Neural progenitor cell (in vitro differentiated cells): ENCODE measurements at regions not wholly inside any gene's neighbourhood (a gene's known extent, or its start where the extent isn't known, plus 50 kb on each side); places are given as distances from the start of the nearest gene placed in this dataset.

ENCODE experiments used
- DNase-seq: peaks from one replicate; pipeline ENCODE4 v3.0.0-alpha.2; 2016; ENCODE audit warnings: low spot score
- H2AFZ ChIP-seq: fragments of 200-600 bp; sonication (generic); replicated peaks from 2 replicates; pipeline ENCODE4 v1.6.1; 2016; ENCODE audit warnings: antibody characterized with exemption
- H3F3A ChIP-seq: fragments of 200-600 bp; sonication (generic); 2 replicates; pipeline ENCODE4 v1.6.1; 2016; ENCODE audit warnings: antibody characterized with exemption, low read depth
- H3K27ac ChIP-seq: fragments of 200-600 bp; sonication (generic); 2 replicates; pipeline ENCODE4 v1.5.1; 2016; ENCODE audit warnings: mild to moderate bottlenecking
- H3K27me3 ChIP-seq: fragments of 200-600 bp; sonication (generic); 2 replicates; pipeline ENCODE4 v1.6.1; 2016; ENCODE audit warnings: mild to moderate bottlenecking, moderate library complexity
- H3K36me3 ChIP-seq: fragments of 200-600 bp; sonication (generic); 2 replicates; pipeline ENCODE4 v1.5.1; 2016
- H3K4me1 ChIP-seq: fragments of 200-600 bp; sonication (generic); 2 replicates; pipeline ENCODE4 v1.6.1; 2016; ENCODE audit warnings: mixed run types
- H3K4me2 ChIP-seq: fragments of 200-600 bp; sonication (generic); 2 replicates; pipeline ENCODE4 v1.6.1; 2016
- H3K4me3 ChIP-seq: fragments of 200-600 bp; sonication (generic); 2 replicates; pipeline ENCODE4 v1.5.1; 2016
- H3K79me2 ChIP-seq: fragments of 200-600 bp; sonication (generic); 2 replicates; pipeline ENCODE4 v1.6.1; 2016; ENCODE audit warnings: low read depth
- H3K9ac ChIP-seq: fragments of 200-600 bp; sonication (generic); 2 replicates; pipeline ENCODE4 v1.6.1; 2016
- H3K9me3 ChIP-seq: fragments of 200-600 bp; sonication (generic); 2 replicates; pipeline ENCODE4 v1.5.1; 2016; ENCODE audit warnings: low read depth
- H4K20me1 ChIP-seq: fragments of 200-600 bp; sonication (generic); 2 replicates; pipeline ENCODE4 v1.6.1; 2016; ENCODE audit warnings: low read depth
- H3K27ac Mint-ChIP-seq: 3 replicates; pipeline ENCODE4 v1.8.0; 2021; ENCODE audit warnings: mixed read lengths
- H3K27me3 Mint-ChIP-seq: 2 replicates; pipeline ENCODE4 v1.8.0; 2022; ENCODE audit warnings: low read depth, mild to moderate bottlenecking, inconsistent platforms, moderate library complexity, mixed read lengths; ENCODE audit not compliant: insufficient read depth
- H3K36me3 Mint-ChIP-seq: 3 replicates; pipeline ENCODE4 v1.8.0; 2021; ENCODE audit warnings: mixed read lengths
- H3K4me1 Mint-ChIP-seq: 3 replicates; pipeline ENCODE4 v1.8.0; 2021; ENCODE audit warnings: mixed read lengths
- H3K4me3 Mint-ChIP-seq: 3 replicates; pipeline ENCODE4 v1.8.0; 2021; ENCODE audit warnings: mild to moderate bottlenecking, moderate library complexity, mixed read lengths
- H3K9me3 Mint-ChIP-seq: 3 replicates; pipeline ENCODE4 v1.8.0; 2020; ENCODE audit warnings: mixed read lengths
- EZH2 ChIP-seq: fragments of 200-600 bp; sonication (generic); IDR thresholded peaks from 2 replicates; pipeline ENCODE4 v1.6.1; 2017; ENCODE audit warnings: antibody characterized with exemption, mild to moderate bottlenecking, moderate library complexity
- EZH2phosphoT487 ChIP-seq: fragments of 200-600 bp; sonication (generic); IDR thresholded peaks from 2 replicates; pipeline ENCODE4 v1.6.1; 2017; ENCODE audit warnings: antibody characterized with exemption
- TF ChIP-seq, protein P1 (sequence below): fragments of 200-600 bp; sonication (generic); IDR thresholded peaks from 2 replicates; pipeline ENCODE4 v1.5.1; 2017; ENCODE audit warnings: antibody characterized with exemption, mild to moderate bottlenecking

DNA sequence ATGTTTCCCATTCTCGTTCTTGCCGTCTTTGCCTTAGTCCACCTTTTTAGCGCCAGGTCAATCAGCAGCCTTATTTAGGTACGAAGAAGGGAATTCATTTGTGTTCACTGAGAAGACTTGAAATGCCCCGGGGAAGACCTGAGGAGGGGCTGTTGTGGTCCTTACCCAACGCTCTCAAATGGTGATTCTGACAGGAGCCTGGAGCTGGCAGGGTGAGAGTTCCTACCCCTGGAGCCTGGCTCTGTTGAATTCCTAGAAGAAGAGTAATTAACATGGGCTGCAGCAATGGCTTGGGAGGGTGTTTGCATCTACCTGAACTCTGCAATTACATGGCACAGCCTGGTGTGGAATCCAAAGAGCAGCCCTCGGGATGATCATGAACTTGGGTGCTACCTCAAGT lies 76.9 kb upstream of the DSCAM start:
- Mint-ChIP-seq H3K4me3 (no peak overlapping the region), H3K27ac (no peak overlapping the region), H3K36me3 (peaks cover 2% of the 10 kb centered on the region), H3K27me3 (no peaks in the 10 kb centered on the region), H3K9me3 (peaks cover 17% of the 10 kb centered on the region), H3K4me1 (peaks cover 19% of the 10 kb centered on the region)
- H3K4me3 ChIP-seq, result no peak overlapping the region
- TF ChIP-seq EZH2 (no peak), EZH2phosphoT487 (no peak)
- TF ChIP-seq, protein P1, sequence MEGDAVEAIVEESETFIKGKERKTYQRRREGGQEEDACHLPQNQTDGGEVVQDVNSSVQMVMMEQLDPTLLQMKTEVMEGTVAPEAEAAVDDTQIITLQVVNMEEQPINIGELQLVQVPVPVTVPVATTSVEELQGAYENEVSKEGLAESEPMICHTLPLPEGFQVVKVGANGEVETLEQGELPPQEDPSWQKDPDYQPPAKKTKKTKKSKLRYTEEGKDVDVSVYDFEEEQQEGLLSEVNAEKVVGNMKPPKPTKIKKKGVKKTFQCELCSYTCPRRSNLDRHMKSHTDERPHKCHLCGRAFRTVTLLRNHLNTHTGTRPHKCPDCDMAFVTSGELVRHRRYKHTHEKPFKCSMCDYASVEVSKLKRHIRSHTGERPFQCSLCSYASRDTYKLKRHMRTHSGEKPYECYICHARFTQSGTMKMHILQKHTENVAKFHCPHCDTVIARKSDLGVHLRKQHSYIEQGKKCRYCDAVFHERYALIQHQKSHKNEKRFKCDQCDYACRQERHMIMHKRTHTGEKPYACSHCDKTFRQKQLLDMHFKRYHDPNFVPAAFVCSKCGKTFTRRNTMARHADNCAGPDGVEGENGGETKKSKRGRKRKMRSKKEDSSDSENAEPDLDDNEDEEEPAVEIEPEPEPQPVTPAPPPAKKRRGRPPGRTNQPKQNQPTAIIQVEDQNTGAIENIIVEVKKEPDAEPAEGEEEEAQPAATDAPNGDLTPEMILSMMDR, result no peak
- no peak overlapping the region for H3K27ac ChIP-seq
- no peaks in the 10 kb centered on the region for H3K27me3 ChIP-seq
- H3K9me3 ChIP-seq, result peaks cover 4% of the 10 kb centered on the region
- no peaks in the 10 kb centered on the region for H3K36me3 ChIP-seq
- DNase-seq, result no peak
- no peaks in the 10 kb centered on the region for H3K4me1 ChIP-seq
- no peak overlapping the region for H3K4me2 ChIP-seq
- H3K9ac ChIP-seq, result no peak overlapping the region
- no peak overlapping the region for H2AFZ ChIP-seq
- H3K79me2 ChIP-seq, result no peaks in the 10 kb centered on the region
- no peaks in the 10 kb centered on the region for H3F3A ChIP-seq
- H4K20me1 ChIP-seq, result no peaks in the 10 kb centered on the region

DNA sequence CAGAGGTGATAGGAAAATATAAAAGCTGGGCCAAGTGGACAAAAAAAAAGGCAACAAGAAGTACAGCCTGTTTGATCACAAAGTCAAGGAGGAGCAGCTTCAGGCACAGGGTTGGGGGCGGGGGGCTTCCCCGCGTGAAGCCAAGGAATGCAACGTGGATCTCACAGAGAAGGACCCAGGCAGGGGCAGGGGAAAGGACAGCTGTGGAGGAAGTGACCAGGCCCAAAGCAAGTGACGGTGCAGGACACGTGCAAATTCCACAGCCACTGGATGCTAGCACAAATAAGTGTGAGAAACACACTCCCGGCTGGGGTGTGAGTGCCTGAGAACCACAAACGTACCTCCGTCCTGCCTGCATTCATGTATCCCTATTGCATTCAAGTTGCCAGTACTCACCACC lies 77.7 kb upstream of the DSCAM start:
- H2AFZ ChIP-seq, result no peak overlapping the region
- DNase-seq, result no peak
- peaks cover 19% of the 10 kb centered on the region for H3K4me1 Mint-ChIP-seq
- H3K4me1 ChIP-seq, result no peaks in the 10 kb centered on the region
- H3K27ac Mint-ChIP-seq, result no peak overlapping the region
- peaks cover 21% of the 10 kb centered on the region for H3K9me3 Mint-ChIP-seq
- H3K4me3 ChIP-seq, result no peak overlapping the region
- no peaks in the 10 kb centered on the region for H3K79me2 ChIP-seq
- no peak overlapping the region for H3K9ac ChIP-seq
- no peak overlapping the region for H3K27ac ChIP-seq
- H3F3A ChIP-seq, result no peaks in the 10 kb centered on the region
- H3K4me2 ChIP-seq, result no peak overlapping the region
- peaks cover 2% of the 10 kb centered on the region for H3K36me3 Mint-ChIP-seq
- H3K27me3 Mint-ChIP-seq, result no peaks in the 10 kb centered on the region
- H3K9me3 ChIP-seq, result peaks cover 4% of the 10 kb centered on the region
- H3K27me3 ChIP-seq, result no peaks in the 10 kb centered on the region
- no peaks in the 10 kb centered on the region for H4K20me1 ChIP-seq
- no peak overlapping the region for H3K4me3 Mint-ChIP-seq
- TF ChIP-seq, protein P1, result no peak
- TF ChIP-seq EZH2, result no peak
- no peak for TF ChIP-seq EZH2phosphoT487
- no peaks in the 10 kb centered on the region for H3K36me3 ChIP-seq

DNA sequence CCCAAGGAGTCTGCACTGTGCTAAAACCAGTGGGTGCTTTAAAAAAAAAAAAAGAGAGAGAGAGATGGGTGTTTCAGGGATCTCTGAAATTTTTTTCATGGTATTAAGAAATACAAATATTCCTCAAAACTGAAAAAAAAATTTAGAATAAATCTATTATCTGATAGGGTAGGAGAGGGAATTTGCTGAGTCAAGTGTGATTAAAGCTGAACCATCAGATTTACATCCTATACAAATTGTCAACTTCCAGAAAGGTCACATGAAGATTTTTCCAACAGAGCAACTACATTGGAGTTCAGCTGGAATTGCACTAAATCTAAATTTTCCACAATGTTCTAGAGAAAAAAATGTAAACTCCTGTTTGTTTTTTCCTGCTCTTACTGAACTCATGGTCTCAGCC lies 79.3 kb upstream of the DSCAM start:
- Histone ChIP-seq H2AFZ (no peak overlapping the region), H3K9me3 (peaks cover 4% of the 10 kb centered on the region), H3F3A (no peaks in the 10 kb centered on the region), H3K27ac (no peak overlapping the region), H3K79me2 (no peaks in the 10 kb centered on the region), H3K4me3 (no peak overlapping the region), H3K9ac (no peak overlapping the region), H3K27me3 (no peaks in the 10 kb centered on the region), H3K4me2 (no peak overlapping the region), H3K4me1 (no peaks in the 10 kb centered on the region), H3K36me3 (no peaks in the 10 kb centered on the region), H4K20me1 (no peaks in the 10 kb centered on the region)
- TF ChIP-seq EZH2 (no peak), EZH2phosphoT487 (no peak)
- TF ChIP-seq, protein P1, result no peak
- Mint-ChIP-seq H3K9me3 (peaks cover 26% of the 10 kb centered on the region), H3K27ac (no peak overlapping the region), H3K36me3 (peaks cover 2% of the 10 kb centered on the region), H3K4me1 (peaks cover 19% of the 10 kb centered on the region), H3K4me3 (no peak overlapping the region), H3K27me3 (no peaks in the 10 kb centered on the region)
- DNase-seq, result no peak

DNA sequence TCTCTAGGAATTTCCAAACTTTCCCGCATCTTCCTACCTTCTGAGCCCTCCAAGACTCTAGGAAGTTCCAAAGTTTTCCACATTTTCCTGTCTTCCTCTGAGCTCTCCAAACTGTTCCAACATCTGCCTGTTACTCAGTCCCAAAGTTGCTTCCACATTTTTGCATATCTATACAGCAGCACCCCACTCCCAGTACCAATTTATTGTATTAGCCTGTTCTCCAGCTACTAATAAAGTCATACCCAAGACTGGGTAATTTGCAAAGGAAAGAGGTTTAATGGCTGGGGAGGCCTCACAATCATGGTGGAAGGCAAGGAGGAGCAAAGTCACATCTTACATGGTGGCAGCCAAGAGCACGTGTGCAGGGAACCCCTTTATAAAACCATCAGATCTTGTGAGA lies 82.9 kb upstream of the DSCAM start:
- Mint-ChIP-seq H3K27ac (no peak overlapping the region), H3K9me3 (peaks cover 30% of the 10 kb centered on the region), H3K27me3 (peaks cover 5% of the 10 kb centered on the region), H3K4me1 (peaks cover 9% of the 10 kb centered on the region), H3K4me3 (no peak overlapping the region), H3K36me3 (peaks cover 2% of the 10 kb centered on the region)
- Histone ChIP-seq H3F3A (no peaks in the 10 kb centered on the region), H3K4me3 (no peak overlapping the region), H3K4me1 (peaks cover 6% of the 10 kb centered on the region), H3K27me3 (no peaks in the 10 kb centered on the region), H3K36me3 (no peaks in the 10 kb centered on the region), H3K4me2 (no peak overlapping the region), H3K27ac (no peak overlapping the region), H3K9ac (no peak overlapping the region), H3K79me2 (no peaks in the 10 kb centered on the region), H4K20me1 (no peaks in the 10 kb centered on the region), H2AFZ (no peak overlapping the region), H3K9me3 (peaks cover 4% of the 10 kb centered on the region)
- TF ChIP-seq, protein P1, result no peak
- TF ChIP-seq EZH2 (no peak), EZH2phosphoT487 (no peak)
- DNase-seq, result no peak
